Panc1 (cell line): ENCODE measurements at regions not wholly inside any gene's neighbourhood (a gene's known extent, or its start where the extent isn't known, plus 50 kb on each side); places are given as distances from the start of the nearest gene placed in this dataset.

ENCODE experiments used
- ATAC-seq: fragments of 200-7000 bp; cut with Tn5 transposase; 2 replicates; pipeline ENCODE4 v1.9.1; 2020; ENCODE audit warnings: mild to moderate bottlenecking, moderate library complexity
- BruUV-seq: library from RNA; stranded (reverse); fragments of 400-500 nt; replicated peaks from 2 replicates; lab custom pipeline; 2021; lab: Mats Ljungman, UMichigan
- CTCF ChIA-PET: fragments of 300-600 bp; sonication (Branson Sonifier 250); formaldehyde crosslinking; loops from one replicate; lab custom pipeline; 2022; ENCODE audit warnings: antibody characterized with exemption; lab: Charles Lee
- POLR2A ChIA-PET: fragments of 300-600 bp; sonication (Branson Sonifier 250); formaldehyde crosslinking; loops from one replicate; lab custom pipeline; 2022; ENCODE audit warnings: antibody characterized with exemption; lab: Charles Lee
- DNase-seq: peaks from one replicate; pipeline ENCODE4 v3.0.0-alpha.2; 2010; ENCODE audit warnings: low read depth, low spot score
- H3K27ac ChIP-seq: 2 replicates; pipeline ENCODE4 v1.5.1; 2011; ENCODE audit warnings: mild to moderate bottlenecking, low read length, inconsistent platforms
- H3K27me3 ChIP-seq: fragments of 200-500 bp; sonication (Bioruptor generic); 2 replicates; pipeline ENCODE4 v1.6.0; 2014; ENCODE audit warnings: low read length, inconsistent platforms; ENCODE audit not compliant: control insufficient read depth, insufficient read depth
- H3K36me3 ChIP-seq: fragments of 200-500 bp; sonication (Bioruptor generic); 2 replicates; pipeline ENCODE4 v1.5.1; 2014; ENCODE audit warnings: inconsistent platforms, mild to moderate bottlenecking, low read length, moderate library complexity; ENCODE audit not compliant: control insufficient read depth, insufficient read depth
- H3K4me1 ChIP-seq: 2 replicates; pipeline ENCODE4 v1.5.1; 2011; ENCODE audit warnings: inconsistent platforms, mild to moderate bottlenecking, low read length, moderate library complexity; ENCODE audit not compliant: control insufficient read depth, insufficient read depth
- H3K4me3 ChIP-seq, 2 experiments: 2 replicates each; pipeline ENCODE4 v1.5.1; 2011 to 2012; ENCODE audit warnings: low read depth in 2 of 2, low read length in 2 of 2, mild to moderate bottlenecking in 2 of 2, inconsistent platforms in 1 of 2, moderate library complexity in 1 of 2
- H3K9me3 ChIP-seq: fragments of 200-500 bp; sonication (Bioruptor generic); 2 replicates; pipeline ENCODE4 v1.5.1; 2014; ENCODE audit warnings: low read depth, mild to moderate bottlenecking, inconsistent platforms, low read length, moderate library complexity; ENCODE audit not compliant: control insufficient read depth, insufficient read depth
- CTCF ChIP-seq: fragments of 450-650 bp; IDR thresholded peaks from 2 replicates; pipeline ENCODE4 v1.5.1; 2017; ENCODE audit warnings: mild to moderate bottlenecking
- POLR2AphosphoS5 ChIP-seq: IDR thresholded peaks from 2 replicates; pipeline ENCODE4 v1.6.1; 2012; ENCODE audit warnings: mild to moderate bottlenecking, low read depth, low read length, moderate library complexity
- SIN3A ChIP-seq: IDR thresholded peaks from 2 replicates; pipeline ENCODE4 v1.6.1; 2012; ENCODE audit warnings: low read depth, mild to moderate bottlenecking, low read length, moderate library complexity, borderline replicate concordance; ENCODE audit not compliant: insufficient read depth
- TCF7L2 ChIP-seq: IDR thresholded peaks from 2 replicates; pipeline ENCODE4 v1.6.1; 2011; ENCODE audit warnings: mild to moderate bottlenecking, low read depth, low read length, inconsistent platforms
- in situ Hi-C: cut with HindIII; loops from 2 replicates; pipeline ENCODE4 v1.10.0; 2016; ENCODE audit warnings: low sequenced_read_pairs, low pct_unique_long_range_greater_than_20kb
- intact Hi-C: fragments of 100-400 bp; cut with micrococcal nuclease; formaldehyde crosslinking; loops from one replicate; pipeline ENCODE4 v1.10.0; 2022; ENCODE audit not compliant: unreplicated experiment
- TF ChIP-seq, protein P1 (sequence below), 2 experiments: IDR thresholded peaks; 2 replicates each; pipeline ENCODE4 v1.6.1; 2011 to 2012; ENCODE audit warnings: low read depth in 2 of 2, control low read depth in 1 of 2, low read length in 1 of 2, mild to moderate bottlenecking in 1 of 2, moderate library complexity in 1 of 2; ENCODE audit not compliant: insufficient read depth in 1 of 2

DNA sequence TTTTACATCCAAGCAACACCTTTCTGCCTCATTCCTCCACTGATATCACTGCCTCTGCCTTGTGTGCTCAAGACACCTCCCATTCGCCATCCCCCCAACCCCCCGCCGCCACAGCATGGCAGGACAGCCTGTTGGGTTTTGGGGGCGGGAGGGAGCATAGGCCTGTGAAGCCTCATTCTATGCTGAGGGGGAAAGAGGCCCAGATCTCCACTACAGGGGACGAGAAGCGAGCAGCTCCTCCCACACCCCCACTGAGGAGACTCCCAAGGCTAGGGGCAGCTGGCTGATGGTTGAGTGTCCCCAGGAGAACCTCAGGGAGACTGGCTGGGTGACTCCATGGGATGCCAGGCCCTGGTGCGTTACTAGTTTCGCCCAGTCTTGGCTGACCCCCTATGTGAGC lies 214.3 kb upstream of the SIX2 start:
- DNase-seq (no peak), ATAC-seq (no peak)
- H3K9me3 ChIP-seq, result no peaks in the 10 kb centered on the region
- 0 out of 2 replicates have a peak, but pooled peaks cover 5% of the 10 kb centered on the region for H3K27me3 ChIP-seq
- H3K36me3 ChIP-seq, result no peaks in the 10 kb centered on the region
- no peak for TF ChIP-seq CTCF
- in situ Hi-C loops, result no loop called here
- POLR2A ChIA-PET, result no interaction called here
- intact Hi-C loops, result no loop called here
- H3K4me3 ChIP-seq, result no peak overlapping the region
- no TSS peak for BruUV-seq
- no peak overlapping the region for H3K27ac ChIP-seq
- CTCF ChIA-PET, result no interaction called here
- no peaks in the 10 kb centered on the region for H3K4me1 ChIP-seq

DNA sequence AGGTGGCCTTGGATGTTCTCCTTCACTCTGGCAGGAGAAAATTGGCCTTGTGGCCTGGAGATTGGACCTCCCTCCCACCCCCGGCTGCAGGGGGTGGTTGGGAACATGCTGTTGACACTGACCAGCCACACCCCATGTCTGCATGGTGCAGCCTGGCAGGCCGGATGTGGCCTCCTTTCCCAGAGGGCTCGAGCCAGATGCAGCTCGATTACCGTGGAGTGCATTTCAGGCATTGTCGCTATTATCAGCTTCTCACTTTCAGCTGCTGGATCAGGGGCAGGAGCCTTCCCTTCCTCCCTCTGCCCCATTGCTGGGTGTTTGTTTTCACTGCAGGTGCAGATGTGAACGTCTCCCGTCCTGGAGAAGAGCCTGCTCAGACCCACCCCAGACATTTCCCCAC lies 211.0 kb upstream of the SIX2 start:
- CTCF ChIA-PET, result no interaction called here
- no peaks in the 10 kb centered on the region for H3K4me1 ChIP-seq
- no peak for ATAC-seq
- no peaks in the 10 kb centered on the region; the same call in 1 of the 2 replicates for H3K9me3 ChIP-seq
- no TSS peak for BruUV-seq
- TF ChIP-seq SIN3A (no peak), CTCF (no peak), TCF7L2 (no peak), POLR2AphosphoS5 (no peak)
- TF ChIP-seq, protein P1, sequence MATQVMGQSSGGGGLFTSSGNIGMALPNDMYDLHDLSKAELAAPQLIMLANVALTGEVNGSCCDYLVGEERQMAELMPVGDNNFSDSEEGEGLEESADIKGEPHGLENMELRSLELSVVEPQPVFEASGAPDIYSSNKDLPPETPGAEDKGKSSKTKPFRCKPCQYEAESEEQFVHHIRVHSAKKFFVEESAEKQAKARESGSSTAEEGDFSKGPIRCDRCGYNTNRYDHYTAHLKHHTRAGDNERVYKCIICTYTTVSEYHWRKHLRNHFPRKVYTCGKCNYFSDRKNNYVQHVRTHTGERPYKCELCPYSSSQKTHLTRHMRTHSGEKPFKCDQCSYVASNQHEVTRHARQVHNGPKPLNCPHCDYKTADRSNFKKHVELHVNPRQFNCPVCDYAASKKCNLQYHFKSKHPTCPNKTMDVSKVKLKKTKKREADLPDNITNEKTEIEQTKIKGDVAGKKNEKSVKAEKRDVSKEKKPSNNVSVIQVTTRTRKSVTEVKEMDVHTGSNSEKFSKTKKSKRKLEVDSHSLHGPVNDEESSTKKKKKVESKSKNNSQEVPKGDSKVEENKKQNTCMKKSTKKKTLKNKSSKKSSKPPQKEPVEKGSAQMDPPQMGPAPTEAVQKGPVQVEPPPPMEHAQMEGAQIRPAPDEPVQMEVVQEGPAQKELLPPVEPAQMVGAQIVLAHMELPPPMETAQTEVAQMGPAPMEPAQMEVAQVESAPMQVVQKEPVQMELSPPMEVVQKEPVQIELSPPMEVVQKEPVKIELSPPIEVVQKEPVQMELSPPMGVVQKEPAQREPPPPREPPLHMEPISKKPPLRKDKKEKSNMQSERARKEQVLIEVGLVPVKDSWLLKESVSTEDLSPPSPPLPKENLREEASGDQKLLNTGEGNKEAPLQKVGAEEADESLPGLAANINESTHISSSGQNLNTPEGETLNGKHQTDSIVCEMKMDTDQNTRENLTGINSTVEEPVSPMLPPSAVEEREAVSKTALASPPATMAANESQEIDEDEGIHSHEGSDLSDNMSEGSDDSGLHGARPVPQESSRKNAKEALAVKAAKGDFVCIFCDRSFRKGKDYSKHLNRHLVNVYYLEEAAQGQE (IDR thresholded peaks at IDR 0.05; ENCODE audit: insufficient read depth in 1 of 2, low read depth in 2 of 2, low read length in 1 of 2), result no peak
- no peak for DNase-seq
- intact Hi-C loops (no loop called here), in situ Hi-C loops (no loop called here)
- H3K36me3 ChIP-seq, result no peaks in the 10 kb centered on the region
- H3K4me3 ChIP-seq, result no peak overlapping the region
- POLR2A ChIA-PET, result no interaction called here
- 0 out of 2 replicates have a peak, but pooled peaks cover 5% of the 10 kb centered on the region for H3K27me3 ChIP-seq
- H3K27ac ChIP-seq, result no peak overlapping the region

DNA sequence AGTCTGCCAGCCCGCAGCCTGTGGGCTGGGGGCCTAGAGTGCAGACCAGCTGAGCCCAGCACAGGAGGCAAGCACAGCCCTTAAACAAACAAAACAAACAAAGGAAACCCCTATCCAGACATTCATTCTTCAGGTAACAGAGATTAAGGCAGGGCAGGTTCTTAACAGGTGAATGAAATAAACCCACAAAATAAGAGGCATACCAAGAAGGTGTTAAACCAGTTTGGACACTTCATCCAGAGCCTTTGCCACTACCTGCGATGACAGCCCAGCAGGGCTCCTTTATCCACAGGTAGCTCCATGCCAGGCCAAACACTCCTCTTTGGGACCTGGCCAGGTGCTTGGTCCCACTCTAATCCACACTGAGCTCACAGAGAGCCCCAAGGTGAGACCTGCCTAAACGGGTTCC lies 209.7 kb upstream of the SIX2 start:
- Histone ChIP-seq H3K9me3 (no peaks in the 10 kb centered on the region; the same call in 1 of the 2 replicates), H3K4me3 (no peak overlapping the region), H3K36me3 (no peaks in the 10 kb centered on the region), H3K4me1 (no peaks in the 10 kb centered on the region), H3K27me3 (peaks cover 5% of the 10 kb centered on the region; the same call in 1 of the 2 replicates), H3K27ac (no peak overlapping the region)
- ATAC-seq (no peak), DNase-seq (no peak)
- CTCF ChIA-PET, result no interaction called here
- TF ChIP-seq SIN3A (no peak), TCF7L2 (no peak), CTCF (no peak), POLR2AphosphoS5 (no peak)
- TF ChIP-seq, protein P1 (IDR thresholded peaks at IDR 0.05; ENCODE audit: insufficient read depth in 1 of 2, low read depth in 2 of 2, low read length in 1 of 2), result no peak
- no TSS peak for BruUV-seq
- in situ Hi-C loops (no loop called here), intact Hi-C loops (no loop called here)
- POLR2A ChIA-PET, result no interaction called here
